GM12875 (cell line): ENCODE measurements at regions not wholly inside any gene's neighbourhood (a gene's known extent, or its start where the extent isn't known, plus 50 kb on each side); places are given as distances from the start of the nearest gene placed in this dataset.

Experiments used
- H3K4me3 ChIP-seq: one replicate; pipeline ENCODE4 v1.5.1; 2011; ENCODE audit warnings: low read depth, low read length, control low read depth
- CTCF ChIP-seq: IDR thresholded peaks from 2 replicates; pipeline ENCODE4 v1.5.1; 2011; ENCODE audit warnings: low read depth, mild to moderate bottlenecking, control low read depth, inconsistent platforms, low read length, moderate library complexity, borderline replicate concordance; ENCODE audit not compliant: insufficient read depth

- no peak overlapping the region for H3K4me3 ChIP-seq
- no peak for TF ChIP-seq CTCF
Observed at GRCh38 chr6:113634352-113635163, 222.6 kb upstream of the MARCKS start.

GRCh38 chr6:113635222-113635986 is 221.7 kb upstream of the MARCKS start:
- TF ChIP-seq CTCF: no peak
- H3K4me3 ChIP-seq: no peak overlapping the region

- TF ChIP-seq CTCF: no peak
- H3K4me3 ChIP-seq: no peak overlapping the region
Observed at GRCh38 chr6:113636357-113636824, 220.8 kb upstream of the MARCKS start.

GRCh38 chr6:113640051-113640450 is 217.1 kb upstream of the MARCKS start:
- H3K4me3 ChIP-seq: no peak overlapping the region
- TF ChIP-seq CTCF: no peak

GRCh38 chr6:113642001-113642713 is 215.0 kb upstream of the MARCKS start:
- TF ChIP-seq CTCF: no peak
- no peak overlapping the region for H3K4me3 ChIP-seq

GRCh38 chr6:113642714-113643406 is 214.3 kb upstream of the MARCKS start:
- no peak overlapping the region for H3K4me3 ChIP-seq
- TF ChIP-seq CTCF: no peak
